Brain pericyte (primary cell): ENCODE measurements at regions not wholly inside any gene's neighbourhood (a gene's known extent, or its start where the extent isn't known, plus 50 kb on each side); places are given as distances from the start of the nearest gene placed in this dataset.

Source experiments
- DNase-seq: peaks from one replicate; pipeline ENCODE4 v3.0.0-alpha.2; 2012; ENCODE audit warnings: low read depth, low spot score

GRCh38 chr9:12133416-12133815 is 559.8 kb upstream of the TYRP1 start:
- no peak for DNase-seq

- no peak for DNase-seq
These were observed 551.8 kb upstream of the TYRP1 start for GRCh38 chr9:12141422-12141821.

GRCh38 chr9:12155401-12156134 is 537.6 kb upstream of the TYRP1 start:
- no peak for DNase-seq

GRCh38 chr9:12162181-12162815 is 530.9 kb upstream of the TYRP1 start:
- no peak for DNase-seq

- DNase-seq = no peak
These were observed 529.3 kb upstream of the TYRP1 start for GRCh38 chr9:12163723-12164458.

GRCh38 chr9:12166518-12166917 is 526.7 kb upstream of the TYRP1 start:
- no peak for DNase-seq

GRCh38 chr9:12170456-12170855 is 522.7 kb upstream of the TYRP1 start:
- no peak for DNase-seq

GRCh38 chr9:12178634-12179033 is 514.6 kb upstream of the TYRP1 start:
- no peak for DNase-seq

GRCh38 chr9:12182806-12183205 is 510.4 kb upstream of the TYRP1 start:
- no peak for DNase-seq

- DNase-seq = no peak
These were observed 509.9 kb upstream of the TYRP1 start for GRCh38 chr9:12183321-12183720.

- no peak for DNase-seq
These were observed 507.3 kb upstream of the TYRP1 start for GRCh38 chr9:12185856-12186255.

GRCh38 chr9:12191630-12192029 is 501.6 kb upstream of the TYRP1 start:
- DNase-seq = no peak

- no peak for DNase-seq
These were observed 498.5 kb upstream of the TYRP1 start for GRCh38 chr9:12194731-12195130.

GRCh38 chr9:12195456-12195855 is 497.7 kb upstream of the TYRP1 start:
- DNase-seq = no peak

GRCh38 chr9:12204512-12204911 is 488.7 kb upstream of the TYRP1 start:
- DNase-seq = no peak

- no peak for DNase-seq
These were observed 480.3 kb upstream of the TYRP1 start for GRCh38 chr9:12212860-12213259.

GRCh38 chr9:12221470-12221869 is 471.7 kb upstream of the TYRP1 start:
- no peak for DNase-seq

- no peak for DNase-seq
These were observed 468.7 kb upstream of the TYRP1 start for GRCh38 chr9:12224449-12224848.

- no peak for DNase-seq
These were observed 462.5 kb upstream of the TYRP1 start for GRCh38 chr9:12230708-12231107.

GRCh38 chr9:12231832-12232231 is 461.4 kb upstream of the TYRP1 start:
- no peak for DNase-seq

GRCh38 chr9:12232836-12233235 is 460.3 kb upstream of the TYRP1 start:
- no peak for DNase-seq

- no peak for DNase-seq
These were observed 439.2 kb upstream of the TYRP1 start for GRCh38 chr9:12253941-12254340.

GRCh38 chr9:12266758-12267157 is 426.4 kb upstream of the TYRP1 start:
- DNase-seq = no peak
